GM18858 (cell line): ENCODE measurements at regions not wholly inside any gene's neighbourhood (a gene's known extent, or its start where the extent isn't known, plus 50 kb on each side); places are given as distances from the start of the nearest gene placed in this dataset.
"Not testable (repeated sequence)": the region's sequence is repeated elsewhere in the genome, so short reads cannot be mapped to it uniquely, and the experiment has no call there.

Source experiments
- ATAC-seq: cut with Tn5 transposase; IDR thresholded peaks from one replicate; pipeline ENCODE4 v1.9.1; 2021; ENCODE audit not compliant: unreplicated experiment

DNA sequence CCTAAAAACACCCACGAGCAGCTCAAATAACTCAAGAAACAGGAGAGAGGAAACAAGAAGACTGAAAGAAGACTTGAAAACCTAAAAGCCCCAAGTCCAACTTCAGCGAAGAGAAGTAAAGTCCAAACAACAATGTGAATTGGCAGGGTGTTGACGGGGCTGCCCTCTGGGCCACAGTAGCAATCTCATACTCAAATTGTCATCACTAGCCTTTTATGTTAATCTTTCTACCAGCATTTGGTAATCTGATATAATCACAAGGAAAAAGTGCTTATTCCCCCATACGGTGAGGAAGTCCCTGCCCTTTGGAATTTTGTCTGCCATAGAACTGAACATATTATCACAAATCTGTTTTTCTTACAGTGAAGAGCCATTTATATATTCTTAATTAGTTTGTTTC lies 51.5 kb upstream of the IFNE start:
- ATAC-seq: no peak

DNA sequence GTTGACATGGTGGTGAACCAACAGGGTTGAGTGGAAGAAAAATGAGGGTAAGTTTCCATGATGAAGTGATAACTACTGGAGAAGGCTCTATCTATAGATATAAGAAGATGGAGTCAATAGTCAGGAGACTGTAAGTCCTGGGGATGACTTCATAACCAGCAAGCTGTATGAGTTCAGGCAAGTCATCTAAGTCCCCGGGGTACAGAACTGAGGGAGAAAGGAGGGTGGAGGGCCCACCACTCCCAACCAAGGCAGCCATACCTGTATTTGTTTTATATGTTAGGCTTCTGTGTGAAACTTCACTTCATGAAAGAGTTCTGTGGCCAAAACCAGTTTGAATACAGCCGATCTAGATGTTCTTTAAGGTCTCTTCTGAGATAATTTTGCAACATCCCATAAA lies 53.3 kb upstream of the IFNE start:
- ATAC-seq: no peak

DNA sequence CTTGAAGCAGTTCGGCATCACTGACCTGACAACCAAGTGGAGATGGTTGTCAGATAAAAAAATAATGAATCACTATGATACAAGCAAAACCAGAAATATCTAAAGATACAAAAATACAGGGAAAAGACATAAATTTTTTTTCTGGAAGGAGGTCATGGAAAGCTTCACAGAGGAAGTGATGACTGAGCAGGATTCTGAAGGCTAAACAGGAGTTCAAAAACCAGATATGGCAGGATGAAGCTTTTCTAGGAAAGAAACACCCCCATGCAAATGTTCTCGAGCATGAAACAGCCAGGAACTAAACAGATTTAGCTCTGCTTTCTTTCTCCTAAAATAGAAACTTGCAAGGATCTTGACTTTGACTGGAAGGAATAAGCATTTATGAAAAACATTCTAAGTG lies 60.7 kb upstream of the IFNE start:
- ATAC-seq: no peak

DNA sequence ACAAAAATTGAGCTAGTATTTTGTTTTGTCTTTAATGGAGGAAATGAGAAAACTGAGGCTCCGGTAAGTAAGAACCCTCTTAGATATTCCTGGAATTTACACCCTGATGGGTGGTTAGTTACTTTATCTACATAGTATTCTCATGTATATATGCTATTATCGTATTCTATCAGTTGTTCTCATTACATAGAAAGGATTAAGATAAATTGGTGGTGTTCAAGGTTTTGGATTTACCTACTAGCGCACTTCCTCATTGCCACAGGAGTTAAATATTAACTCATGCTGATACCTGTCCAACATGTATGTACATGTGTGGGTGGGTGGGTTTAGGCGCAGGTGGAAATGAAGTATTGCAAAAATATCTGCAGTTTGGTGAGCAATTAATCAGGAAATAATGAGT lies 61.1 kb upstream of the IFNE start:
- ATAC-seq: no peak

DNA sequence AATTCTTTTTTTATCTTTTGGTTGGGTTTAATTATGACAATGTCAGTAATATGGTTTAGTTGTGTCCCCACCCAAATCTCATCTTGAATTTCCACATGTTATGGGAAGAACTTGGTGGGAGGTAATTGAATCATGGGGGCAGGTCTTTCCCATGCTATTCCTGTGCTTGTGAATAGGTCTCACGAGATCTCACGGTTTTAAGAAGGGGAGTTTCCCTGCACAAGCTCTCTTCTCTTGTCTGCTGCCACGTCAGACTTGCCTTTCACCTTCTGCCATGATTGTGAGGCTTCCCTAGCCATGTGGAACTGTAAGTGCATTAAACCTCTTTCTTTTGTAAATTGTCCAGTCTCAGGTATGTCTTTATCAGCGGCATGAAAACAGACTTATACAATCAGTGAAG lies 61.7 kb upstream of the IFNE start:
- not testable (repeated sequence) for ATAC-seq

DNA sequence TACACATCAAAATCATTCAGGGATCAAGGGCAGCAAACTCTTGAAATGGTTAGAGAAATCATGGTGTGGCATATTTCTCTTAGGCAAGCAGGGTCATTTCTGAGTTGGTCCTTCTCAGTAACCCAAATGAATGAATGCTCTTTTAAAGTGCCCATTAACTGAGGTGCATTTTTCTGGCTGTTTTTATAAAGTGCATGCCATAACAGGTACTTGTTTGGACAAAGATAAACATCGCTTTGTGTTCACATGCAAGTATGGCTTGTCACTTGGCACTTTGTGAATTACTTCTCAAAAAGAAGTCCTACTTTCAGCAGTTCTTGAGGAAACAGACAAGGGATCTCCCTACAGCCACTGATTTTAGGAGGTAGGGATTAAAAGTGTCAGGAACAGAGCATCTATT lies 64.8 kb upstream of the IFNE start:
- no peak for ATAC-seq

DNA sequence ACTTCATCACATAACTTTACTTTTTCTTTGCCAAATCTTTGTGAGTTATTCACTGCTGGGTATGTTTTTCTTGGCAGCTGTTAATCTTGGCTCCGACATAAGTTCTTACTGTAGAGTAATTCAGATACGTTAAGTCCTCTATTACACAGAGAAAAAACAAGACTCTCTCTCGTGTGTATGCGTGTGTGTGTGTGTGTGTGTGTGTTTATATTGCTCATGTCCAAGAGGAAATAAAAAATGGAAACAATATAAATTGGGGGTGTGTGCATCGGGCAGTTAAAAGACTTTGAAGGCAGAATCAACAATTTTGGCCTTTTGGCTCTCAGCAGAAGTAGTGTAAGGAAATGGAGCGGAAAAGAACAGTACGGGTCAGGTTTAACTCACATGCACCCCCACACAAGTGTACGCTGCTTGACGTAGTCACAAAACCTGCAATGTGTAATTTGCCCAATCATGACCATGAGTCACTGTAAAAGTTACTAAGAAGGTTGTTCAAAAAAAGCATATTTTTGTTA lies 67.2 kb upstream of the IFNE start:
- ATAC-seq: no peak

DNA sequence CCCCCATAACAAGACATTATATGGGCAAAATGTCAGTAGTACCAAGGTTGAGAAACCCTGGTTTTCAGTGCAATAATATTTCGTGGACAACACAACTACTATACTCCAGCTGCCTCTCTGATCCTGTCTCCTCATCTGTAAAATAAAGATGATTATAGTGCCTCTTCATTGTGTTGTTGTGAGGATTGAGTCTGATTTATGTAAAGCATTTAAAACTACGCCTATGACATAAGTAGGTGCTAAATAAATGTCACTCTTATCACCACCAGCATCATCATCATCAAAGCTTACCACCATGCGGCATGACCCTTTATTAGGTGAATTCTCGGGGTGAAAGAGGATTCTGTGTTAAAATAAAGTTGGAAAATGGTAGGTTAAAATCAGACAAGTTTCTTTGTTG lies 67.8 kb upstream of the IFNE start:
- no peak for ATAC-seq

DNA sequence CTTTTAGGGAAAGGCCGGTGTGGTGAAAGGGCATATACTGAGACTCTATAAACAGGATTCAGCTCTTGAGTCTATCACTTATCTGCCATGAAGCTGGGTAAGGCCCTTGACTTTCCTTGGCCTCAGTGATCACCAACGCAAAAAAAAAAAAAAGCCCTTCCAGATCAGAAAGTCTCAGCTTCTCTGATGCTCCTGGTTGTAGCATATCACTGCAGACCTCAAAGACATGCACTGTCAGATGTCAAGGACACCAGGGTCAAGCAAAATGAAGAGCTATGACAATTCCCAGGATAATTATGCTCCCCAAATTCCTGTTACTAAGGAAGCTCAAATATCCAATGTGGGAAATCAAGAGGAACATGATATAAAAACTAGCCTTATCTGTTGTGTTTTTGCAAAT lies 68.3 kb upstream of the IFNE start:
- no peak for ATAC-seq

DNA sequence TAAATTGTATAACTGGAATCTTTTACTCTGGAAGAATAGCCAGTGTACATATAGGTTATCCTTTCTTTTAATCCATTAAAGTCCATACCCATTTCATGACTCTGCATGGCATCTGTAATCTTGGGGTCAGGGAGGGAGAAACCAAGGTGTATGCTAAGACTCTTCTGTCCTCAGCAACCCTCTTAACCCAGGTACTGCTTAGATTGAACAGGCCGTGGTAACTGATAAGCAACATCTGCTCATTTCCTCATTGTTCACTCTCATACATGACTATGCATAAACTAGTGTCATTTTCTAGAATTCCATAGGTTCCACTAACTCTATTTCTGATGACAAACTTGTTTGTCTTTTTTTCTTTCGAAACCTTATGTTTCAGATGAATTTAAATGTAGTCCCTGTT lies 69.3 kb upstream of the IFNE start:
- ATAC-seq: no peak

DNA sequence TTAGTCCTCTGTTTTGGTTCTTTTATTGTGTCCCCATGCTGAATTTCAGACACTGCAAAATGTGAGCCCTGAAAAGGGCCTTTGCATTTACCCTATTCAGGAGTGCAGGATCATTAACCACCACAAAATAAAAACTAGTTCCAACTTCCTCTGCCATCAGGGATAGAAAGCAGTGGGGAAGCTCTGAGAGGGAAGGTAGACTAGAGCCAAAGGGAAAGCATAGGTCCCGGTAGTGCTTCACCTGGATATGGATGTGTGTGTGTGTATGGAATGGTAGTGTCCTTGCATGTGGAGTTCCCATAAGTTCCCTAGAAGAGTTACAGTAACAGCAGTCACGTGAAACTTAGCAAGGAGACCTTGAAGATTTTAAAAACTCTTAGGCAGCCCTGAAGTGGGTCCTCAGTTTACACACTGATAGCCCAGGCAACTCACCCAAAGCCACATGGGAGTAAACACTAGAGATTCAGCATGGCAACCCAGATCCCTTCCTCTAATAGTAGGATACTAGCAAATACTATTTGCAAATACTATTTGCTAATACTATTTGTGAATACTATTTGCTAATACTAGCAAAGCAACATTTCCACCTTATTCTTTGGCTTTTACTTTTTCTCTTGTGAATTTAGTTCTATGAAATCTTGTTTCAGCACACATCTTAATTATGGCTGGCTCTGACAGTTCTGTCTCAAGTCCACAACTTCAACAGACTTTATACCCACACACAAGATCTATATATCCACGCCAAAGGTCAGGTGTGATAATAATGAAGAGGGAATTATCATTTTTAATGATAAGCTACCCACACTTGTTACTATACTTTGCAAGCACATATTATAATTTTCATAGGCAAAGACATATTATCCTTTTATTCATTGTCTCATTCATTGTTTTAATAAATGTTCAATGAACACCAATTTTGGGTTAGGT lies 70.4 kb upstream of the IFNE start:
- no peak for ATAC-seq

DNA sequence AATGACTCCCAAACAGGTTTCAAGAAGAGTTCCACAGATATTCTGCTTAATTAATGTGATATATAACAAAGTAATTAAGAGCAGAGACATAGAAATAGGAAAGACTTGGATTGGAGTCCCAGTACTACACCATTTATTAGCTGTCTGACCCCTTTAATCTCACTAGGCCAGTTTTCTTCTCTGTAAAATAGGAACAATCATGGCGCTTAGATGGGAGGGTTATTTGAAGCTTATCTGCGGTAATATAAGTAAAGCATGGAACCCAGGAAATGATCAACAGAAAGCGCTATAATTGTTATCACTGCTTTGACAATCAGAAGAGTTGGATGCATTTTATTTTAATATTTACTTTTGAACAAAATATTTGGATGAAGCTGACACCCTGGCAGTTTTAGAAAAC lies 71.3 kb upstream of the IFNE start:
- ATAC-seq: no peak

DNA sequence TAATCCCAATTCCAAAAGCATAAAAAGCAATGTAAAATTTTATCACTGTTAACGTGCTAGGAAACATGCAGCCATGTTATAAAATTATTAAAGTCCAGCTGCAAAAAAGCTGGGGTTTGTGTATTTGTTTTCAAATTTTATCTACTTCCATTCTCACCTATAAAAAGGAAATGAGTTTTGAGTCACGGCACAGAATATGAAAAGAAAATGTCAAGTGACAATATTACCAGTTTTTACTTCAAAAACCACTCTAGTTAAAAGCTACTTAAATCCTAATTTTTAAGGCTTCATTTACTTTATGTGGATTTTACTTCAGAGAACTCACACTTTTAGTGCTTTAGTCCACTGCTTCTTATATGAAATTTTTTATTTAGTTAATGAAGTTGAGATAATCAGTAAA lies 72.7 kb upstream of the IFNE start:
- no peak for ATAC-seq

DNA sequence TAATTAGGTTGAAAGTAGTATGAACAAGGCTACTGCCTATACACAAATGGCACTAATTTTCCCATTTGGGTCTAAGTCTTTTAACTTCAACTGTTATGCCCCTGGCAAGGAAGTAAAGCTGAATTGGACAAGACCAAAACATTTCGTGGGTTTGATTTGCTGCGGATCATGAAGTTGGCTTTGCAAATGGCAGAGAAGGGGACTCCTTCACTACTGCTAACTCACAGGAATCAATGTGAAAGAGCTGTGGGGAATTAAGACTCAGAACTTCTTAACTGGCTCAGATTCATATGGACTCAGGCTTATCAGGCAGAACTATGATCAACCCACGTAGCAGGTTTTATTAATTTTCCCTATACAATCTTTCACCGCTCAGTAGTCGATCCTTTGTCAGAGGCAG lies 73.8 kb upstream of the IFNE start:
- no peak for ATAC-seq

DNA sequence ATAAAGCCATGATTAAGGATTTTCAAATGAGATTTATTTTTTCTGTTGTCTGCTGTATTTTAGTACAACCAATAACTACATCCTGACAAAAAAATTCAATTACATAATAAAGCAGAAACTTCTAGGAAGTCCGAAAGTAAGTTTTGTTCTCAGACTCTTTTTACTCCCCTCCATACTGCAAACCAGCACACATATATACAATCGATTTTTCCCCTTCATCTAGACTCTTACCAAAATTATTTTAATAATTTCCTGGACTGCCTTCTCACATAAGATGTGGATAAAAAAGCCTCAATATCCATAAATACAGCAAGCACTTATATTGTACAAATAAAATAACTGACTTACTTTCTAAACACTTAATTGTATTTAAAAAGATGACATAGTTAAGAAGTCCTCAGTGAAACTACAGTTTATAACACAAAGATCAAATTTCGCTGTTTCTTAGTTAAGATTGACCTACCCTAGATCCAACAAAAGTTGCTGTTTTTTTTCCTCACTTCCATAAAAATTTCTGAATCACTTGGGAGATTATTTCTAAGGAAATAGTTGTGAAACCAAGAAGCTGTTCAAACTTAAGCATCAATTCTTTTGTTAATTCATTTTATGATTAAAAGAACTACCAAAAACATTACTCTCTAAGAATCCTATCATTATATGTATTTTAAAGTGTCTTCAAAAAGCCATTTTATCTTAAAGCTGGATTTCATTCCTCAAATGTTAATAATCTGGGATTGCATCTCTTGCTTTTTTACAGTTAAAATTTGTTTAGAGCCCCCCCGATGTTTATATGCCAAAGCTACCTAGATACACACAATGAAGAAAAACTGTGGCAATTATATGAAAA lies 74.7 kb upstream of the IFNE start:
- no peak for ATAC-seq

DNA sequence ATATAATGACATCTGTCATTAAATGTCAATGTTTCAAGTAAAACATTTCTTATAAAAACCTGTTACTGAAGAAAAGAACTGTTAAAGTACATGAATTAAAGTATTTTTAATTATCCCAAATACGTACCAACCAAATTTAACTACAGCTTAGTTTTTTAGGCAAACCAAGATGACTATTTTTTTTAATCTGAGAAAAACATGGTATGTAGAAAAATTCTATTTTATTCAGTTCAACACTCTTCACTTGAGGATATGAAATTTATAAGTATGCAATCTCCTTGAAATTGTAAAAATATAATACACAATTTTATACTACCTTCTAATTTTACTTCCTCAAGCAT lies 75.3 kb upstream of the IFNE start:
- no peak for ATAC-seq

DNA sequence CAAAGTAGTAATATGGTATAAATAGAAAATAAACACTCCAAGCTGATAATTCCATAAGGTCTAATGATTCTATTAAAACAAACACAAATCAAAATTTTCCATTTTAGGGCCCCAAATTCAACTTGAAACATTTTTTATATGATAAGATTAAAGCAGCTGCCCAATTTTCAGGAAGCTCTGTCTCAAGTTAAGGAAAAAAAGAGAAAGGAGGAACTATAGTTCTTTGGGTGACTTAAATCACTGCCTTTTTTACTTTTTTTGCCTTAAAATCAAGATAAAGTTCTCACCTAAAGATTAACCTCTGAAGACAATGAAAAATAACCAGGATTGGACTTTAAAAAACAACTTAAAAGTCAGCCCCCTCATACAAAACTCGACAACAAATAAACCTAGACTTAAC lies 76.0 kb upstream of the IFNE start:
- no peak for ATAC-seq

DNA sequence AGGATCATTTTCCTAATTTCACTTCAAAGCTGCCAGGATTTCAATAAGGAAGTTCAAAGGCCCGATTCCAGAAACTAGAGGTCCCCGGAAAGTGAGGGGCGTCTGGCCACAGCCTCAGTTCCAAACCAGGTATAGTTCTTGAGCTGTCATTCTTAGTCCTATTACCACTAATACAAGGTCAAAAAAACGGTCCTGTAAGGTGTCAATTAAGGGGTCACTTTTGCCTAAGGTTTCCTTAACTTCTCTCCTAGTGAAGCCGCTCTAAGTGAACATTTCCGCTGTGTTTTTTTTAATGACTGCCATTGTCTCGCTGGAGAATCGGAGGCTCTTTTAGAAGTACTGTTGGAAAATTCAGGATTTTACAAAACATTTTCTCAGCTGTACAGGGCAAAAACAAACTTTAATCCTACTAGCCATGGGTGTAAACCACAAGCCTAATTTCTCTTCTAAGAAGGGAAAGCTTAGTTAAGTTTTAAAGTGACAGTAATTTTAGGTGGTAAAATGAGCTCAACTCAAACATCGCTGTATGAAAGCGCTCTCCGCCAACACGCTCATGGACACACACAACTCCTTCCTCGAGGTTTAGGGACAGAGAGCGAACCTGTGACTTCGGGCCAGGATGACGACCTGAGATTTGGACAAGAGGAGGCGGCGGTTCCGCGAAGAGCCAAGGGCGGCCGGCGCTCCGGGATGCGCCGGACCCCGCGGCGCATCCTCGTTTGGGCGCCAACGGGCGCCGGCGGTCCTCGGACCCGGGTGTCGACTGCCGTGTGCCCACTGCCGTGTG lies 76.7 kb upstream of the IFNE start:
- no peak for ATAC-seq

DNA sequence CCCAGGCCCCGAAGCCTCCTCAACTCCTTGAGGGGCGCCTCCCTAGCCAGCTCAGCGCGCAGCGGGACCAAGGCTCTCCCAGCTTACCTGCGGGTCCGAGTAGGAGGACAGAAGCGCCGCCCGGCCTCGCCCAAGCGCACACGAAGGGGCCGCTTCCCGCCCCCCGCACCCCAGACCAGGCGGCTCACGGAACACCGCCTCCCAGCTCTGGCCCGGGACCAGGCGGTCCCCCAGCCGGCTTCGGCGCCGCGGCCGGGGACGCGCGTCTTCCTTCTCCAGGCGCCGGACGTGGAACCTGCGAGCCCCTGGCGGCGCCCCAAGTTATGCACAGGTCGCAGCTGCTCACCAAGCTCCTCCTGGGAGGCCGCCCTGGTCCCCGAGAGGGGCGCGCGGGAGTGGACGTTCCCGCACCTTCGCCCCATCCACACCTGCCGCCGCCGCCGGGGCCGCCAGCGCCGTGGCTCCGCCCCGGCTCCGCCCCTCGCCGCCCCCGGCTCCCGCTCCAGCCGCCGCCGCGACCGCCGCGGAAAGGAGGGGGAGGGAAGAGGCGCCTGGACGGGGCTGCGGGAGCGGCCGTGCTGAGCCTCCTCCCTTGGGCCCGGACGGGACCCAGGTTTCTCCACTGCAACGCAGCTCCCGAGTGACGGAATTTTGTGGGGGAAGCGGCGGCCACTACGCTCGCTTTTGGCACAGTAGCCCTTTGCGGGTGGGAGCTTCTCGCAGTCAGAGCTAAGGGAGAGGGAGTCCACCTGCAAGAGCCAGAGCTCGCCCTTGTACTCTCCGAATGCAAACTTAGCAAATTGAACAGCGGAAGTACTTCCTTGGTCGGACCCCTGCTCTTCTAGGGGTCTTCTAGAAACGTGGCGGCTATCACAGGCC lies 77.5 kb upstream of the IFNE start:
- no peak for ATAC-seq

DNA sequence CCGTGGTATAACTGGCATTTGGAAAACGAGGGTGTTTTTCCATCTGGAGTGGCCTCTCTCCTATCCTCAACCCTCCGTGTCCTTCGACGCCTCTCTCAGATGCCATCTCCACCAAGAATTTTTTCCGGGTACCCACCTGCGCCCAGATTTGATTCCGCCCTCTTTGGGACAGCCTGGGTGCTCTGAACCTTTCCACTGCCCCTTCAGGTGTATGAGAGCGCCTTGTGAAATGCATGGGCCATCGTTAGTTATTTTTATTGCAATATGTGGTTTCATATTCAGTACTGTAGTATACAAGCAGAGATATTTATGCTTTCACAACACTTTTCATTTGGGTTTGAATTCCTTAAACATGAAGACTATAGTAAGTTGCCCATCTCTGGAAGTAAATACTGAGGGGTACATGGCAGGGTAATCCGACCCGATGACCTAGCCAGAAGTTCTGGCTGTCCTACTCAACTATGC lies 78.2 kb upstream of the IFNE start:
- ATAC-seq: no peak
